ENCODE measurements at regions not wholly inside any gene's neighbourhood (a gene's known extent, or its start where the extent isn't known, plus 50 kb on each side); places are given as distances from the start of the nearest gene placed in this dataset.

- Histone ChIP-seq H3K27me3 (ENCODE audit: control insufficient read depth, insufficient read depth, low read length) (no peaks in the 10 kb centered on the region), H3K4me1 (ENCODE audit: control insufficient read depth, insufficient read depth, low read length) (no peaks in the 10 kb centered on the region), H3K9me3 (ENCODE audit: control insufficient read depth, insufficient read depth, low read length) (no peaks in the 10 kb centered on the region), H3K27ac (ENCODE audit: low read depth, low read length) (no peak overlapping the region), H3K36me3 (ENCODE audit: control insufficient read depth, insufficient read depth, low read length) (0 out of 2 replicates have a peak, but pooled peaks cover 4% of the 10 kb centered on the region), H3K4me3 (ENCODE audit: low read depth, low read length) (no peak overlapping the region), H3K9ac (ENCODE audit: low read depth, low read length) (no peak overlapping the region)
These were observed 134.1 kb downstream of the KATNIP start for GRCh38 chr16:27684047-27684446.

DNA sequence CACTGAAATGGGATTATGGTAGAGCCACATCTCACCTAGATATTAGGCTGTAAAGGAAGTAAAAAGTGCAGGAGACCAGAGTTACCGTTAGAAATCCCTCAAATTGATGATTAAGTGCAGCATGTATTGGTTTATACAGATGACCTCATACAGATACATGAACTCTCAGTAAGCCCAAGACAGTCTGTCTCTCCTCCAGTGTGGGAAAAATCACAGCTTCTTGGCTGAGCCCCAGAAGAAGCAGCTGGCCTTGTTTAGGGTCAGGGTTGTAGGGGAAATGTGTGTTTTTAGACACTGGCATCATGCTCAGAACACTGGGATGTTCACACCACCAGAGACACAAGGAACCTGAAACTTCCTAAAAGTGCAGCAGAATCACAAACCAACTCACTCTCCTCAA lies 135.9 kb downstream of the KATNIP start:
- no peak overlapping the region for H3K9ac ChIP-seq (ENCODE audit: low read depth, low read length)
- no peaks in the 10 kb centered on the region for H3K27me3 ChIP-seq (ENCODE audit: control insufficient read depth, insufficient read depth, low read length)
- 0 out of 2 replicates have a peak, but pooled peaks cover 4% of the 10 kb centered on the region for H3K36me3 ChIP-seq (ENCODE audit: control insufficient read depth, insufficient read depth, low read length)
- H3K27ac ChIP-seq (ENCODE audit: low read depth, low read length), result no peak overlapping the region
- no peaks in the 10 kb centered on the region for H3K4me1 ChIP-seq (ENCODE audit: control insufficient read depth, insufficient read depth, low read length)
- H3K9me3 ChIP-seq (ENCODE audit: control insufficient read depth, insufficient read depth, low read length), result no peaks in the 10 kb centered on the region
- no peak overlapping the region for H3K4me3 ChIP-seq (ENCODE audit: low read depth, low read length)

DNA sequence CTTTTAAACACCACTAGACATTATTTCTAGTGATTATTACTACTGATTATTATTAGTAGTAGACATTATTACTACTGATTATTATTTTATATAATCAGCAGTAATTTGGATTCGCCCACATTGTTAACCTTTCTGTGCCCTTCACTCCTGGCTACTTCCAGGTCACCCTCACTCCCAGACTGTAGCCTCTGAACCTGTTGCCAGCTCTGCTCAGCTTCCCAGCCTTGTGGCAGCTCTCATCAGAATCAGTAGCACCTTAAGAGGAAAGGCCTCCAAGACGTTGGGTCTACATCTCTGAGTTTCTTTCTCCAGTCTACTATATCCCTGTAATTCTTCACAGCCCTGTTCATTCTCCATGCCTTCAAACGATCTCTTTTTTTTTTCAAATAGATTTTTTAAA lies 137.0 kb downstream of the KATNIP start:
- no peak overlapping the region for H3K27ac ChIP-seq (ENCODE audit: low read depth, low read length)
- H3K4me3 ChIP-seq (ENCODE audit: low read depth, low read length), result no peak overlapping the region
- H3K36me3 ChIP-seq (ENCODE audit: control insufficient read depth, insufficient read depth, low read length), result 0 out of 2 replicates have a peak, but pooled peaks cover 4% of the 10 kb centered on the region
- no peaks in the 10 kb centered on the region for H3K27me3 ChIP-seq (ENCODE audit: control insufficient read depth, insufficient read depth, low read length)
- H3K4me1 ChIP-seq (ENCODE audit: control insufficient read depth, insufficient read depth, low read length), result no peaks in the 10 kb centered on the region
- H3K9ac ChIP-seq (ENCODE audit: low read depth, low read length), result no peak overlapping the region
- no peaks in the 10 kb centered on the region for H3K9me3 ChIP-seq (ENCODE audit: control insufficient read depth, insufficient read depth, low read length)

GRCh38 chr16:27687605-27688004 lies 137.7 kb downstream of the KATNIP start:
- H3K27me3 ChIP-seq (ENCODE audit: control insufficient read depth, insufficient read depth, low read length), result no peaks in the 10 kb centered on the region
- no peaks in the 10 kb centered on the region for H3K9me3 ChIP-seq (ENCODE audit: control insufficient read depth, insufficient read depth, low read length)
- H3K9ac ChIP-seq (ENCODE audit: low read depth, low read length), result no peak overlapping the region
- no peaks in the 10 kb centered on the region for H3K4me1 ChIP-seq (ENCODE audit: control insufficient read depth, insufficient read depth, low read length)
- H3K36me3 ChIP-seq (ENCODE audit: control insufficient read depth, insufficient read depth, low read length), result no peaks in the 10 kb centered on the region
- no peak overlapping the region for H3K27ac ChIP-seq (ENCODE audit: low read depth, low read length)
- no peak overlapping the region for H3K4me3 ChIP-seq (ENCODE audit: low read depth, low read length)

DNA sequence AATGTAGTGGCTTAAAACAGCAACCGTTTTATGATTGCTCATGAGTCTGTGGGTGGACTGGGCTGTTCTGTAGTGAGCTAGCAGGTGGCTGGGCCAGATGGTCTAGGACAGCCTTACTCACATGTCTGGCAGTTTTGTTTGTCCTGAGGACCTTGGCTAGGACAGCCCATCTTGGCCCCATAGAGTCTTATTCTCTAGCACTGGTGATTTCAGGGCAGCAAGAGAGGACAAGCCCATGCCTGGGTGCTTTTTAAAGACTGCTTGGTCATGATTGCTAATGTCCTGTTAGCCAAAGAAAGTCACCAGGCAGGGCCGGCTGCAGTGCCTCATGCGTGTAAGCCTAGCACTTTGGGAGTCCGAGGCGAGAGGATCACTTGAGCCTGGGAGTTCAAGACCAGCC lies 139.8 kb downstream of the KATNIP start:
- Histone ChIP-seq H3K27ac (ENCODE audit: low read depth, low read length) (no peak overlapping the region), H3K27me3 (ENCODE audit: control insufficient read depth, insufficient read depth, low read length) (no peaks in the 10 kb centered on the region)

DNA sequence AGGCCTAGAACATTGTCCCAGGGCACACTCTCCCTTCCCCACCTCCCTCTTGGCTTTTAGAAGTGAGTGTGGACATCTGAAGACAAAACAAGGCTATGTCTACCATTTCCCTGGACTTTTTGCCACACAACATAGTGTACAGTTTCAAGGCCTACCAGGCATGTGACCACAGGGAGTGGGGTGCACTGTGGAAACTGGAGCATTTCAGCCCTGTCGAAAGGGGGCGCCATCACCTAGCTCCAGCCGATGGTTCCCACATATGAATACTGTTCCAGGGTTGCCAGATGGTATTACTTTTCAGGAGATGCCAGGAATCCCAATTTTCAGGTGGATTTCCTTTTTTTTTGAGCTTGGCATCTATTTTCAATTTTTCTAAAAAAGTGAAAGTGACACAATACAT lies 140.7 kb downstream of the KATNIP start:
- Histone ChIP-seq H3K4me1 (ENCODE audit: control insufficient read depth, insufficient read depth, low read length) (no peaks in the 10 kb centered on the region), H3K9ac (ENCODE audit: low read depth, low read length) (no peak overlapping the region), H3K27ac (ENCODE audit: low read depth, low read length) (no peak overlapping the region), H3K9me3 (ENCODE audit: control insufficient read depth, insufficient read depth, low read length) (no peaks in the 10 kb centered on the region), H3K36me3 (ENCODE audit: control insufficient read depth, insufficient read depth, low read length) (no peaks in the 10 kb centered on the region), H3K27me3 (ENCODE audit: control insufficient read depth, insufficient read depth, low read length) (no peaks in the 10 kb centered on the region), H3K4me3 (ENCODE audit: low read depth, low read length) (no peak overlapping the region)

More for the DNA sequence above, 139.8 kb downstream of the KATNIP start:
- Histone ChIP-seq H3K36me3 (ENCODE audit: control insufficient read depth, insufficient read depth, low read length) (no peaks in the 10 kb centered on the region), H3K9ac (ENCODE audit: low read depth, low read length) (no peak overlapping the region), H3K9me3 (ENCODE audit: control insufficient read depth, insufficient read depth, low read length) (no peaks in the 10 kb centered on the region), H3K4me1 (ENCODE audit: control insufficient read depth, insufficient read depth, low read length) (no peaks in the 10 kb centered on the region), H3K4me3 (ENCODE audit: low read depth, low read length) (no peak overlapping the region)

DNA sequence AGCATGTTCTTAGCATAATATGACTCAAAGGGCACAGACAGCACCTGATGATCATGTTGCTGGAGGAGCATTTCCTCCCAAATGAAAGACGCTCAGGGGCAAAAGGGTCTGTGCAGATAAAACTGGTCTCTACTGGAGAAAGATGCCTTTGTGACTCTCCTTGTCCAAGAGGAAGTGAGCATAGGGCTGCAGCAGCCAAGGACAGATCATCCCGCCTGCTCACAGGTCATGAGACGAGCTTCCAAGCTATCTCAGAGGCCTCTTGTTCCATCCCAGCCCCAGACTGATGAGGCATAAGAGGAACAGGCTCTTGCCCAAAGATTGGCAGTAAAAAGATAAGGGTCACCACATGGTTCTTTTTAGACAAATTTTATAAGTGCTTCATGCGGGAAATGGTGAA lies 141.8 kb downstream of the KATNIP start:
- H3K9ac ChIP-seq (ENCODE audit: low read depth, low read length), result no peak overlapping the region
- no peak overlapping the region for H3K4me3 ChIP-seq (ENCODE audit: low read depth, low read length)
- H3K27ac ChIP-seq (ENCODE audit: low read depth, low read length), result no peak overlapping the region
- no peaks in the 10 kb centered on the region for H3K4me1 ChIP-seq (ENCODE audit: control insufficient read depth, insufficient read depth, low read length)
- no peaks in the 10 kb centered on the region for H3K36me3 ChIP-seq (ENCODE audit: control insufficient read depth, insufficient read depth, low read length)
- H3K9me3 ChIP-seq (ENCODE audit: control insufficient read depth, insufficient read depth, low read length), result no peaks in the 10 kb centered on the region
- H3K27me3 ChIP-seq (ENCODE audit: control insufficient read depth, insufficient read depth, low read length), result no peaks in the 10 kb centered on the region

DNA sequence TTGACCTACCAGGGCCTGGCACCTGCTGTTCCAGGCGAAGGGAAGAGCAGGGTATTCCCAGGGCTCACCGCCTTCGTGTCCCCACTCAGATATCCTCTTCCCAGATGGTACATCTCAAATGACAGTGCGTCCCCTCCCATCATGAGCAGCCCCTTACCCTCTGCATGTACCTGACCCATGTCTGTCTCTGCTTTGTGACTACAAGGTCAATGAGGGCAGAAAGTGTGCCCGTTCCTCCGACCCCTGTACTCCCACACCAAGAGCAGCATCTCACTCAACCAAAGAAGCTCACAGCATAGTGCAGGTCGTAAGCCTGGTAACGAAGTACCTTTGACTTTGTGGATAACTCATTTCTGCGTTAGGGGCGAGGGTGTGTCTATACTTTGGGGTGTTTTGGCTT lies 142.6 kb downstream of the KATNIP start:
- no peak overlapping the region for H3K9ac ChIP-seq (ENCODE audit: low read depth, low read length)
- no peaks in the 10 kb centered on the region for H3K27me3 ChIP-seq (ENCODE audit: control insufficient read depth, insufficient read depth, low read length)
- H3K4me3 ChIP-seq (ENCODE audit: low read depth, low read length), result no peak overlapping the region

DNA sequence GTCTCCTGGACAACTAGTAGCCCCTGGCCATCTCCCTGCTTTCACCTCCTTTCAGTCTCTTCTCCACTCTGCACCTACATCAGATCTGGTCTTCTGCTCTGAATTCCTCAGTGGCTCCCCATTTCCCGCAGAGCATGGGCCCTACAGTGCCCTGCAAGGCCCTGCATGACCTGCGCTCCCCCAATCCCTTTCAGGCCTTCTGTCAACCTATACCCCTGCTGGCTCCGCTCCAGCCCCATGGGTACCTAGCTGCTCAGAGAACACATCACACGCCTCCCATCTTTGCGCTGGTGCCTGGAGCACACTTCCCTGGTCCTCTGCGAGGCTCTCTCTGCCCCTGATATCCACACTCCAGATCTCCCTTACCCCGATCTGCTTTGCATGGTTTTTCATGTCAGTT lies 145.2 kb downstream of the KATNIP start:
- no peak overlapping the region for H3K9ac ChIP-seq (ENCODE audit: low read depth, low read length)
- H3K27ac ChIP-seq (ENCODE audit: low read depth, low read length), result no peak overlapping the region
- H3K27me3 ChIP-seq (ENCODE audit: control insufficient read depth, insufficient read depth, low read length), result no peaks in the 10 kb centered on the region
- no peaks in the 10 kb centered on the region for H3K9me3 ChIP-seq (ENCODE audit: control insufficient read depth, insufficient read depth, low read length)
- no peak overlapping the region for H3K4me3 ChIP-seq (ENCODE audit: low read depth, low read length)
- H3K4me1 ChIP-seq (ENCODE audit: control insufficient read depth, insufficient read depth, low read length), result peaks cover 5% of the 10 kb centered on the region
- 0 out of 2 replicates have a peak, but pooled peaks cover 5% of the 10 kb centered on the region for H3K36me3 ChIP-seq (ENCODE audit: control insufficient read depth, insufficient read depth, low read length)

More for the DNA sequence above, 142.6 kb downstream of the KATNIP start:
- Histone ChIP-seq H3K27ac (ENCODE audit: low read depth, low read length) (no peak overlapping the region), H3K36me3 (ENCODE audit: control insufficient read depth, insufficient read depth, low read length) (no peaks in the 10 kb centered on the region), H3K9me3 (ENCODE audit: control insufficient read depth, insufficient read depth, low read length) (no peaks in the 10 kb centered on the region), H3K4me1 (ENCODE audit: control insufficient read depth, insufficient read depth, low read length) (no peaks in the 10 kb centered on the region)

GRCh38 chr16:27698266-27698665 lies 148.3 kb downstream of the KATNIP start:
- Histone ChIP-seq H3K9me3 (ENCODE audit: control insufficient read depth, insufficient read depth, low read length) (no peaks in the 10 kb centered on the region), H3K36me3 (ENCODE audit: control insufficient read depth, insufficient read depth, low read length) (0 out of 2 replicates have a peak, but pooled peaks cover 5% of the 10 kb centered on the region), H3K27me3 (ENCODE audit: control insufficient read depth, insufficient read depth, low read length) (no peaks in the 10 kb centered on the region), H3K27ac (ENCODE audit: low read depth, low read length) (no peak overlapping the region), H3K9ac (ENCODE audit: low read depth, low read length) (no peak overlapping the region), H3K4me3 (ENCODE audit: low read depth, low read length) (no peak overlapping the region), H3K4me1 (ENCODE audit: control insufficient read depth, insufficient read depth, low read length) (peaks cover 10% of the 10 kb centered on the region)

DNA sequence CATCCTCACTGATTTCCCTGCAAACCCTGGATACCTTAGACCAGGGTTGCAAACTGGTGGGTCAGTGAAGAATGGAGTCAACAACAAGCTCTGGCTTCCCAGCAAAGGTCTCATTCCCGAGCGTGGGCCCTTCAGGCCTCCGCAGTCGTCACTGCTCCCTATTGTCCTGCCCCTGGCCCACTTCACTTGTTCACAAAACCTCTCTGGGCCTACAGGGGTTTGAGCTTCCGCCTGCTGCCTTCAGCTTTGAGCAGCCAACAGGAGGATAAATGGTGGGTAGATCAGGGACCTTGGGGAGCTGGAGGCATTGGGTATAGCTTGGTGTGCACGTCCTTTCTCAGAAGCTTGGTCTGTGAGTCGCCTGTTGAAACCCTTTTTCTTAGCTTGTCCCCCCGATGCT lies 148.8 kb downstream of the KATNIP start:
- Histone ChIP-seq H3K27ac (ENCODE audit: low read depth, low read length) (no peak overlapping the region), H3K9me3 (ENCODE audit: control insufficient read depth, insufficient read depth, low read length) (no peaks in the 10 kb centered on the region)

DNA sequence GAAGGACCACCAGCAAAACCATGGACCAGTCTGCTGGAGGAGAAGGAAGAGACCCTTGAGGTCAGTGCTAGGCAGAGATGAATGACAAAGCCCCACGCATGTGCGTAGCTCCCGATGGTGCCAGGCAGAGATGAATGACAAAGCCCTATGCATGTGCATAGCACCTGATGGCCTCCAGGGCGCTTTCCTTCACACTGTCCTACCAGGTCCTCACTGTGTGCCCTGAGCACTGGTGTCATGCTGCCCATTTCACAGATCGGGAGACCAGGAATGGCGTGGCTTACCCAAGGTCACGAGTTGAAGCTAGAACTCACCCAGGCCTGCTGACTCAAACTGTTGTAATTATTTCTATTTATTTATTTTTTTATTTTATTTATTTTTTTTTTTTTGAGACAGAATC lies 149.6 kb downstream of the KATNIP start:
- Histone ChIP-seq H3K27ac (ENCODE audit: low read depth, low read length) (no peak overlapping the region), H3K36me3 (ENCODE audit: control insufficient read depth, insufficient read depth, low read length) (0 out of 2 replicates have a peak, but pooled peaks cover 5% of the 10 kb centered on the region), H3K4me3 (ENCODE audit: low read depth, low read length) (no peak overlapping the region), H3K9me3 (ENCODE audit: control insufficient read depth, insufficient read depth, low read length) (no peaks in the 10 kb centered on the region), H3K27me3 (ENCODE audit: control insufficient read depth, insufficient read depth, low read length) (no peaks in the 10 kb centered on the region), H3K9ac (ENCODE audit: low read depth, low read length) (no peak overlapping the region), H3K4me1 (ENCODE audit: control insufficient read depth, insufficient read depth, low read length) (peaks cover 18% of the 10 kb centered on the region)

More for the DNA sequence above, 148.8 kb downstream of the KATNIP start:
- Histone ChIP-seq H3K27me3 (ENCODE audit: control insufficient read depth, insufficient read depth, low read length) (no peaks in the 10 kb centered on the region), H3K4me1 (ENCODE audit: control insufficient read depth, insufficient read depth, low read length) (peaks cover 15% of the 10 kb centered on the region), H3K36me3 (ENCODE audit: control insufficient read depth, insufficient read depth, low read length) (0 out of 2 replicates have a peak, but pooled peaks cover 5% of the 10 kb centered on the region), H3K4me3 (ENCODE audit: low read depth, low read length) (no peak overlapping the region), H3K9ac (ENCODE audit: low read depth, low read length) (no peak overlapping the region)
